Liver (tissue), 8 donors: ENCODE measurements at regions not wholly inside any gene's neighbourhood (a gene's known extent, or its start where the extent isn't known, plus 50 kb on each side); places are given as distances from the start of the nearest gene placed in this dataset.

Source experiments
- DNase-seq: peaks from one replicate; pipeline ENCODE4 v3.0.0-alpha.2; 2017; ENCODE audit warnings: low spot score
- H3K27ac ChIP-seq, 2 donors: one replicate each; pipeline ENCODE4 v1.7.0; 2013; ENCODE audit warnings: inconsistent platforms in 2 of 2, low read length in 2 of 2, control low read depth in 1 of 2, low read depth in 1 of 2, mild to moderate bottlenecking in 1 of 2
- H3K27me3 ChIP-seq, 4 donors: one replicate each; pipeline versions ENCODE4 v1.6.1 to v1.7.0; 2013; ENCODE audit warnings: low read length in 3 of 4, inconsistent platforms in 1 of 4, mild to moderate bottlenecking in 1 of 4, moderate library complexity in 1 of 4; ENCODE audit not compliant: control insufficient read depth in 4 of 4, insufficient read depth in 4 of 4
- H3K36me3 ChIP-seq, 4 donors: one replicate each; pipeline versions ENCODE4 v1.6.1 to v1.7.0; 2013; ENCODE audit warnings: low read length in 3 of 4, mild to moderate bottlenecking in 3 of 4, low read depth in 1 of 4, moderate library complexity in 1 of 4; ENCODE audit not compliant: control insufficient read depth in 4 of 4, insufficient read depth in 3 of 4
- H3K4me1 ChIP-seq, 4 donors: one replicate each; pipeline versions ENCODE4 v1.6.1 to v1.7.0; 2013; ENCODE audit warnings: low read length in 3 of 4, mild to moderate bottlenecking in 3 of 4, moderate library complexity in 1 of 4; ENCODE audit not compliant: control insufficient read depth in 4 of 4, insufficient read depth in 4 of 4
- H3K4me3 ChIP-seq, 3 donors: one replicate each; pipeline versions ENCODE4 v1.6.1 to v1.7.0; 2013; ENCODE audit warnings: low read length in 3 of 3, control low read depth in 1 of 3, low read depth in 1 of 3, mild to moderate bottlenecking in 1 of 3
- H3K9ac ChIP-seq, 2 donors: one replicate each; pipeline ENCODE4 v1.7.0; 2013; ENCODE audit warnings: low read length in 2 of 2, mild to moderate bottlenecking in 2 of 2, moderate library complexity in 2 of 2, control low read depth in 1 of 2, low read depth in 1 of 2
- H3K9me3 ChIP-seq, 4 donors: one replicate each; pipeline versions ENCODE4 v1.6.1 to v1.7.0; 2013; ENCODE audit warnings: low read length in 3 of 4; ENCODE audit not compliant: control insufficient read depth in 4 of 4
- CTCF ChIP-seq: fragments of 150-350 bp; IDR thresholded peaks from 2 replicates; pipeline ENCODE4 v1.5.1; 2017; ENCODE audit warnings: improper control_type of control experiment, low read depth, low read length; ENCODE audit not compliant: missing input control
- EGR1 ChIP-seq, 2 donors: IDR thresholded peaks; 2 replicates each; pipeline ENCODE4 v1.6.1; 2016 to 2018; ENCODE audit warnings: antibody characterized with exemption in 2 of 2, low read depth in 2 of 2
- FOXA1 ChIP-seq: IDR thresholded peaks from 2 replicates; pipeline ENCODE4 v1.6.1; 2016; ENCODE audit warnings: antibody characterized with exemption
- FOXA2 ChIP-seq: IDR thresholded peaks from 2 replicates; pipeline ENCODE4 v1.6.1; 2016; ENCODE audit warnings: antibody characterized with exemption
- GABPA ChIP-seq, 2 donors: IDR thresholded peaks in 1 of 2; conservative IDR thresholded peaks in 1 of 2; 2 replicates each; pipeline ENCODE4 v1.6.1; 2016; ENCODE audit warnings: antibody characterized with exemption in 2 of 2, mild to moderate bottlenecking in 1 of 2, moderate library complexity in 1 of 2
- HNF4A ChIP-seq, 2 donors: conservative IDR thresholded peaks; 2 replicates each; pipeline ENCODE4 v1.6.1; 2016; ENCODE audit warnings: antibody characterized with exemption in 2 of 2, mild to moderate bottlenecking in 2 of 2
- JUND ChIP-seq, 2 donors: IDR thresholded peaks; 2 replicates each; pipeline ENCODE4 v1.6.1; 2016; ENCODE audit warnings: antibody characterized with exemption in 2 of 2
- NR2F2 ChIP-seq: IDR thresholded peaks from 2 replicates; pipeline ENCODE4 v1.6.1; 2016; ENCODE audit warnings: antibody characterized with exemption
- RAD21 ChIP-seq, 2 donors: IDR thresholded peaks; 2 replicates each; pipeline ENCODE4 v1.6.1; 2016; ENCODE audit warnings: antibody characterized with exemption in 2 of 2, mild to moderate bottlenecking in 2 of 2
- REST ChIP-seq: IDR thresholded peaks from 2 replicates; pipeline ENCODE4 v1.6.1; 2016; ENCODE audit warnings: antibody characterized with exemption, mild to moderate bottlenecking
- RXRA ChIP-seq, 2 donors: IDR thresholded peaks; 2 replicates each; pipeline ENCODE4 v1.6.1; 2017 to 2018; ENCODE audit warnings: antibody characterized with exemption in 2 of 2, mild to moderate bottlenecking in 1 of 2
- TAF1 ChIP-seq: conservative IDR thresholded peaks from 2 replicates; pipeline ENCODE4 v1.6.1; 2016; ENCODE audit warnings: antibody characterized with exemption, mild to moderate bottlenecking
- YY1 ChIP-seq: IDR thresholded peaks from 2 replicates; pipeline ENCODE4 v1.6.1; 2016; ENCODE audit warnings: antibody characterized with exemption, mild to moderate bottlenecking
- WGBS: extraction: QIAGEN DNeasy Blood & Tissue Kit; methylation state at CpG from one replicate; pipeline ENCODE4 v1.1.7; 2013; 5-methylcytosine and 5-hydroxymethylcytosine counted together
- TF ChIP-seq, protein P1 (sequence below): IDR thresholded peaks from 2 replicates; pipeline ENCODE4 v1.6.1; 2016; ENCODE audit warnings: antibody characterized with exemption
- TF ChIP-seq, protein P2 (sequence below): IDR thresholded peaks from 2 replicates; pipeline ENCODE4 v1.6.1; 2016; ENCODE audit warnings: antibody characterized with exemption
- TF ChIP-seq, protein P3 (sequence below): IDR thresholded peaks from 2 replicates; pipeline ENCODE4 v1.6.1; 2016; ENCODE audit warnings: antibody characterized with exemption
- donor health status: healthy.
- donor health status: healthy.
- donor health status: healthy.
- donor health status: healthy.
- donor health status: healthy.

- DNase-seq = no peak
- H3K9ac ChIP-seq = no peak overlapping the region
- no peaks in the 10 kb centered on the region for H3K36me3 ChIP-seq
- no peak overlapping the region for H3K4me3 ChIP-seq
- no peaks in the 10 kb centered on the region for H3K27me3 ChIP-seq
- H3K4me1 ChIP-seq = no peaks in the 10 kb centered on the region
- 67% methylated on average over 4 of the region's 4 CpGs for WGBS
- H3K27ac ChIP-seq = no peak overlapping the region
- no peak for TF ChIP-seq TAF1
- TF ChIP-seq RAD21 (IDR thresholded peaks at IDR 0.05) = no peak
- H3K9me3 ChIP-seq = no peaks in the 10 kb centered on the region
Measured at GRCh38 chr4:107402291-107402690, 317.7 kb downstream of the PAPSS1 start.

DNA sequence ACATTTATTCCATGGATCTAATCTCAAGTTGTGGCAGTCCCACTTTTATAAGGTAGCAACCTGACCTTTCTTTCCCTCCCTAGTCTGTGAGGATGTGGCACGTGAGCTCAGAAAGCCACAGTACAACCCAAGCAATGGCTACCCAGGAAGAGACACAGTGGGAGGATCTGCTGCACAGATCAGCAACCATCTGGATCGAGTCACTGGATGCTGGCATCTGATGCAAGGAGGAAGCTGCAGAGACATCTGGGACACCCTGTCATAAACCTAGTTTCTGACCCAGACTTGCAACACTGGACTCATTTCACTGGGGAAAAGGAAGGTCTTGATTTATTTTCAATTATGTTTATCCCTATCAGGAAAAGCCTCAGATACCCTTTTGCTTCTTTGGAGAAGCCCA lies 327.1 kb downstream of the PAPSS1 start:
- Histone ChIP-seq H3K36me3 (no peaks in the 10 kb centered on the region), H3K4me1 (no peaks in the 10 kb centered on the region), H3K9ac (no peak overlapping the region), H3K27me3 (peaks cover 0 to 4% (median 0%) of the 10 kb centered on the region in 4 donors), H3K27ac (no peak overlapping the region), H3K4me3 (no peak overlapping the region), H3K9me3 (no peaks in the 10 kb centered on the region)
- 64% methylated on average over 2 of the region's 2 CpGs for WGBS
- TF ChIP-seq TAF1 (no peak), EGR1 (IDR thresholded peaks at IDR 0.05; ENCODE audit: low read depth in 2 of 2) (no peak), CTCF (no peak), NR2F2 (no peak), GABPA (IDR thresholded peaks at IDR 0.05 in 1 of 2, conservative IDR thresholded peaks at IDR 0.05 in 1 of 2) (no peak), RAD21 (IDR thresholded peaks at IDR 0.05) (no peak), FOXA1 (no peak), RXRA (IDR thresholded peaks at IDR 0.05) (no peak), YY1 (no peak), FOXA2 (no peak)
- TF ChIP-seq, protein P1, sequence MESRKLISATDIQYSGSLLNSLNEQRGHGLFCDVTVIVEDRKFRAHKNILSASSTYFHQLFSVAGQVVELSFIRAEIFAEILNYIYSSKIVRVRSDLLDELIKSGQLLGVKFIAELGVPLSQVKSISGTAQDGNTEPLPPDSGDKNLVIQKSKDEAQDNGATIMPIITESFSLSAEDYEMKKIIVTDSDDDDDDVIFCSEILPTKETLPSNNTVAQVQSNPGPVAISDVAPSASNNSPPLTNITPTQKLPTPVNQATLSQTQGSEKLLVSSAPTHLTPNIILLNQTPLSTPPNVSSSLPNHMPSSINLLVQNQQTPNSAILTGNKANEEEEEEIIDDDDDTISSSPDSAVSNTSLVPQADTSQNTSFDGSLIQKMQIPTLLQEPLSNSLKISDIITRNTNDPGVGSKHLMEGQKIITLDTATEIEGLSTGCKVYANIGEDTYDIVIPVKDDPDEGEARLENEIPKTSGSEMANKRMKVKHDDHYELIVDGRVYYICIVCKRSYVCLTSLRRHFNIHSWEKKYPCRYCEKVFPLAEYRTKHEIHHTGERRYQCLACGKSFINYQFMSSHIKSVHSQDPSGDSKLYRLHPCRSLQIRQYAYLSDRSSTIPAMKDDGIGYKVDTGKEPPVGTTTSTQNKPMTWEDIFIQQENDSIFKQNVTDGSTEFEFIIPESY = no peak
- TF ChIP-seq, protein P2, sequence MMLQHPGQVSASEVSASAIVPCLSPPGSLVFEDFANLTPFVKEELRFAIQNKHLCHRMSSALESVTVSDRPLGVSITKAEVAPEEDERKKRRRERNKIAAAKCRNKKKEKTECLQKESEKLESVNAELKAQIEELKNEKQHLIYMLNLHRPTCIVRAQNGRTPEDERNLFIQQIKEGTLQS = no peak
- DNase-seq = no peak

DNA sequence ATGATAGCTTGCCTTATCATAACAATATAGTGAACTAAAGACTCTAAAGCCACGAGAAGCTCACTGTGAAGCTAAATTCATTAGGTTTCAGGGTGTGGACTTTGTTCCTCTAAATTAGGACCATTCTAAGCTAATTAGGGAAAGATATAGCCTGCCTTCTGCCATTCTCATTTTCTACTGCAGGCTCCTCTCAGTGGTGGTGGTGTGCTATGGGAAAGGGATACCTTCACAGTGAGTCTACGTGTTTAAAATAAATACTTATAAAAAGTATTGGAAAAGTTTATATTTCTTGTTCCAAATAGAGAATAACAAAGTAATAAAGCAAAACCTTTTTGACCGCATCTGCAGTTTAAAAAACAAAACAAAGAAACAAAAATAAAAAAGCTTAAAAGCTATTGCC lies 327.7 kb downstream of the PAPSS1 start:
- 85% methylated on average over 3 of the region's 3 CpGs for WGBS
- H3K27ac ChIP-seq = no peak overlapping the region
- DNase-seq = no peak

More for the DNA sequence above, 327.7 kb downstream of the PAPSS1 start:
- Histone ChIP-seq H3K9ac (no peak overlapping the region), H3K4me3 (no peak overlapping the region), H3K27me3 (peaks cover 0 to 4% (median 0%) of the 10 kb centered on the region in 4 donors), H3K4me1 (no peaks in the 10 kb centered on the region), H3K9me3 (no peaks in the 10 kb centered on the region), H3K36me3 (no peaks in the 10 kb centered on the region)
- TF ChIP-seq YY1 = no peak
- TF ChIP-seq JUND (IDR thresholded peaks at IDR 0.05) = no peak
- TF ChIP-seq RAD21 (IDR thresholded peaks at IDR 0.05) = no peak
- no peak for TF ChIP-seq TAF1
- TF ChIP-seq RXRA (IDR thresholded peaks at IDR 0.05) = no peak
- TF ChIP-seq NR2F2 = no peak
- TF ChIP-seq REST = no peak
- no peak for TF ChIP-seq CTCF
- TF ChIP-seq, protein P3, sequence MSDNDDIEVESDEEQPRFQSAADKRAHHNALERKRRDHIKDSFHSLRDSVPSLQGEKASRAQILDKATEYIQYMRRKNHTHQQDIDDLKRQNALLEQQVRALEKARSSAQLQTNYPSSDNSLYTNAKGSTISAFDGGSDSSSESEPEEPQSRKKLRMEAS = no peak
- no peak for TF ChIP-seq HNF4A (conservative IDR thresholded peaks at IDR 0.05)
- TF ChIP-seq FOXA2 = no peak
- no peak for TF ChIP-seq EGR1 (IDR thresholded peaks at IDR 0.05; ENCODE audit: low read depth in 2 of 2)
- no peak for TF ChIP-seq FOXA1
